ENCODE measurements at regions not wholly inside any gene's neighbourhood (a gene's known extent, or its start where the extent isn't known, plus 50 kb on each side); places are given as distances from the start of the nearest gene placed in this dataset.
"Not testable (repeated sequence)": the region's sequence is repeated elsewhere in the genome, so short reads cannot be mapped to it uniquely, and the experiment has no call there.

GRCh38 chr2:210376694-210377093, 61.7 kb upstream of the MYL1 start:
- TF ChIP-seq EZH2phosphoT487 (IDR thresholded peaks at IDR 0.05; ENCODE audit: insufficient read depth, low read depth) (no peak), EZH2 (IDR thresholded peaks at IDR 0.05; ENCODE audit: insufficient read depth, poor library complexity, severe bottlenecking) (no peak)
- no peaks in the 10 kb centered on the region for H3F3A ChIP-seq (ENCODE audit: insufficient read depth)
- H3K27ac ChIP-seq, result no peak overlapping the region
- H3K4me3 ChIP-seq, result no peak overlapping the region
- in situ Hi-C loops (cut with MboI), result no loop called here
- H4K20me1 ChIP-seq (ENCODE audit: insufficient read depth), result no peaks in the 10 kb centered on the region
- H3K9ac ChIP-seq, result no peak overlapping the region
- no peaks in the 10 kb centered on the region for H3K9me3 ChIP-seq (ENCODE audit: low read depth)
- no peaks in the 10 kb centered on the region for H3K79me2 ChIP-seq (ENCODE audit: insufficient read depth)
- H3K9me2 ChIP-seq (ENCODE audit: insufficient read depth), result no peaks in the 10 kb centered on the region
- H3K27me3 ChIP-seq (replicated peaks; ENCODE audit: insufficient read depth), result no peaks in the 10 kb centered on the region
- H3K4me1 ChIP-seq (ENCODE audit: insufficient read depth), result no peaks in the 10 kb centered on the region
- H2AFZ ChIP-seq, result no peak overlapping the region
- H3K4me2 ChIP-seq (ENCODE audit: unreplicated experiment), result no peak overlapping the region
- no peak for DNase-seq
- no peaks in the 10 kb centered on the region for H3K36me3 ChIP-seq (ENCODE audit: low read depth)
- 0% methylated on average over 1 of the region's 1 CpG for WGBS, 2 experiments (ENCODE audit: low coverage in 1 of 2, low lambda C conversion rate in 2 of 2, missing lambda C conversion rate in 2 of 2)

- H3K4me1 ChIP-seq (ENCODE audit: insufficient read depth), result no peaks in the 10 kb centered on the region
- H3K36me3 ChIP-seq (ENCODE audit: low read depth), result no peaks in the 10 kb centered on the region
- 17 to 19% methylated on average over 2 of the region's 2 CpGs for whole genome bisulfite sequencing, 2 experiments (ENCODE audit: low coverage in 1 of 2, low lambda C conversion rate in 2 of 2, missing lambda C conversion rate in 2 of 2)
- no peak for TF ChIP-seq EZH2phosphoT487 (IDR thresholded peaks at IDR 0.05; ENCODE audit: insufficient read depth, low read depth)
- no peak for TF ChIP-seq EZH2 (IDR thresholded peaks at IDR 0.05; ENCODE audit: insufficient read depth, poor library complexity, severe bottlenecking)
- no peak overlapping the region for H3K4me3 ChIP-seq
- H4K20me1 ChIP-seq (ENCODE audit: insufficient read depth), result no peaks in the 10 kb centered on the region
- no peaks in the 10 kb centered on the region for H3K9me2 ChIP-seq (ENCODE audit: insufficient read depth)
- no peaks in the 10 kb centered on the region for H3F3A ChIP-seq (ENCODE audit: insufficient read depth)
- in situ Hi-C loops (cut with MboI), result no loop called here
- no peaks in the 10 kb centered on the region for H3K27me3 ChIP-seq (replicated peaks; ENCODE audit: insufficient read depth)
- H2AFZ ChIP-seq, result no peak overlapping the region
- H3K27ac ChIP-seq, result no peak overlapping the region
- H3K9ac ChIP-seq, result no peak overlapping the region
- H3K79me2 ChIP-seq (ENCODE audit: insufficient read depth), result no peaks in the 10 kb centered on the region
- H3K4me2 ChIP-seq (ENCODE audit: unreplicated experiment), result no peak overlapping the region
- DNase-seq, result no peak
- H3K9me3 ChIP-seq (ENCODE audit: low read depth), result no peaks in the 10 kb centered on the region
Measured at GRCh38 chr2:210370562-210370961, 55.6 kb upstream of the MYL1 start.

GRCh38 chr2:210366675-210367080, 51.7 kb upstream of the MYL1 start:
- DNase-seq, result peak; percentile 2
- no peak overlapping the region for H2AFZ ChIP-seq
- no peaks in the 10 kb centered on the region for H3K27me3 ChIP-seq (replicated peaks; ENCODE audit: insufficient read depth)
- no peak overlapping the region for H3K4me3 ChIP-seq
- H3K9me2 ChIP-seq (ENCODE audit: insufficient read depth), result no peaks in the 10 kb centered on the region
- in situ Hi-C loops (cut with MboI), result no loop called here
- no peaks in the 10 kb centered on the region for H4K20me1 ChIP-seq (ENCODE audit: insufficient read depth)
- H3K9ac ChIP-seq, result no peak overlapping the region
- no peaks in the 10 kb centered on the region for H3K79me2 ChIP-seq (ENCODE audit: insufficient read depth)
- H3K4me2 ChIP-seq (ENCODE audit: unreplicated experiment), result no peak overlapping the region
- no peaks in the 10 kb centered on the region for H3F3A ChIP-seq (ENCODE audit: insufficient read depth)
- no peak for TF ChIP-seq EZH2phosphoT487 (IDR thresholded peaks at IDR 0.05; ENCODE audit: insufficient read depth, low read depth)
- no peak for TF ChIP-seq EZH2 (IDR thresholded peaks at IDR 0.05; ENCODE audit: insufficient read depth, poor library complexity, severe bottlenecking)
- no peaks in the 10 kb centered on the region for H3K4me1 ChIP-seq (ENCODE audit: insufficient read depth)
- WGBS, 2 experiments (ENCODE audit: low coverage in 1 of 2, low lambda C conversion rate in 2 of 2, missing lambda C conversion rate in 2 of 2), result 5 to 6% methylated on average over 2 of the region's 2 CpGs
- H3K9me3 ChIP-seq (ENCODE audit: low read depth), result no peaks in the 10 kb centered on the region
- H3K36me3 ChIP-seq (ENCODE audit: low read depth), result no peaks in the 10 kb centered on the region
- H3K27ac ChIP-seq, result no peak overlapping the region

GRCh38 chr2:210365475-210365874, 50.5 kb upstream of the MYL1 start:
- H3K9me3 ChIP-seq (ENCODE audit: low read depth); DNase-seq; H3K27me3 ChIP-seq (replicated peaks; ENCODE audit: insufficient read depth); H3K4me2 ChIP-seq (ENCODE audit: unreplicated experiment); in situ Hi-C loops (cut with MboI); H3F3A ChIP-seq (ENCODE audit: insufficient read depth); H3K27ac ChIP-seq; H3K36me3 ChIP-seq (ENCODE audit: low read depth); H3K4me1 ChIP-seq (ENCODE audit: insufficient read depth); H2AFZ ChIP-seq; H3K9me2 ChIP-seq (ENCODE audit: insufficient read depth); H3K79me2 ChIP-seq (ENCODE audit: insufficient read depth); H4K20me1 ChIP-seq (ENCODE audit: insufficient read depth); H3K9ac ChIP-seq; H3K4me3 ChIP-seq: not testable (repeated sequence)
- 21 to 31% methylated on average over 3 of the region's 3 CpGs for WGBS, 2 experiments (ENCODE audit: low coverage in 1 of 2, low lambda C conversion rate in 2 of 2, missing lambda C conversion rate in 2 of 2)

Measured in GM23248 (cell line).